ENCODE measurements at regions not wholly inside any gene's neighbourhood (a gene's known extent, or its start where the extent isn't known, plus 50 kb on each side); places are given as distances from the start of the nearest gene placed in this dataset.
A peak's percentile ranks its signal among the peaks of the same experiment; 100 is the strongest.

GRCh38 chr20:57794600-57795341 is 85.0 kb upstream of the PMEPA1 start:
- DNase-seq = peak; percentile 47

GRCh38 chr20:57794036-57794435 is 84.2 kb upstream of the PMEPA1 start:
- DNase-seq = no peak

GRCh38 chr20:57793421-57793820 is 83.6 kb upstream of the PMEPA1 start:
- no peak for DNase-seq

GRCh38 chr20:57792386-57793080 is 82.7 kb upstream of the PMEPA1 start:
- DNase-seq = no peak

- DNase-seq = peak; percentile 14
Observed at GRCh38 chr20:57791966-57792365, 82.2 kb upstream of the PMEPA1 start.

- no peak for DNase-seq
Observed at GRCh38 chr20:57791178-57791962, 81.6 kb upstream of the PMEPA1 start.

- DNase-seq = no peak
Observed at GRCh38 chr20:57790176-57790575, 80.4 kb upstream of the PMEPA1 start.

- no peak for DNase-seq
Observed at GRCh38 chr20:57788936-57789613, 79.3 kb upstream of the PMEPA1 start.

- no peak for DNase-seq
Observed at GRCh38 chr20:57787990-57788781, 78.4 kb upstream of the PMEPA1 start.

GRCh38 chr20:57787151-57787989 is 77.6 kb upstream of the PMEPA1 start:
- no peak for DNase-seq

- DNase-seq = no peak
Observed at GRCh38 chr20:57786304-57786932, 76.6 kb upstream of the PMEPA1 start.

GRCh38 chr20:57785720-57786119 is 75.9 kb upstream of the PMEPA1 start:
- no peak for DNase-seq

- DNase-seq = no peak
Observed at GRCh38 chr20:57785061-57785460, 75.2 kb upstream of the PMEPA1 start.

GRCh38 chr20:57783956-57784837 is 74.4 kb upstream of the PMEPA1 start:
- peak; percentile 3 for DNase-seq

- DNase-seq = no peak
Observed at GRCh38 chr20:57783196-57783595, 73.4 kb upstream of the PMEPA1 start.

GRCh38 chr20:57782631-57783041 is 72.8 kb upstream of the PMEPA1 start:
- no peak for DNase-seq

GRCh38 chr20:57781901-57782300 is 72.1 kb upstream of the PMEPA1 start:
- no peak for DNase-seq

- DNase-seq = no peak
Observed at GRCh38 chr20:57780906-57781305, 71.1 kb upstream of the PMEPA1 start.

GRCh38 chr20:57780398-57780797 is 70.6 kb upstream of the PMEPA1 start:
- no peak for DNase-seq
